Mesenteric fat pad (tissue), 1 donor: ENCODE measurements at regions not wholly inside any gene's neighbourhood (a gene's known extent, or its start where the extent isn't known, plus 50 kb on each side); places are given as distances from the start of the nearest gene placed in this dataset.

Source experiments
- DNase-seq: peaks from one replicate; pipeline ENCODE4 v3.0.0-alpha.2; 2020; ENCODE audit warnings: low spot score
- donor health status: DM: yes; HTN: yes; CAD: no.

GRCh38 chr3:117600666-117601065 lies 891.1 kb downstream of the TUSC7 start:
- no peak for DNase-seq

DNA sequence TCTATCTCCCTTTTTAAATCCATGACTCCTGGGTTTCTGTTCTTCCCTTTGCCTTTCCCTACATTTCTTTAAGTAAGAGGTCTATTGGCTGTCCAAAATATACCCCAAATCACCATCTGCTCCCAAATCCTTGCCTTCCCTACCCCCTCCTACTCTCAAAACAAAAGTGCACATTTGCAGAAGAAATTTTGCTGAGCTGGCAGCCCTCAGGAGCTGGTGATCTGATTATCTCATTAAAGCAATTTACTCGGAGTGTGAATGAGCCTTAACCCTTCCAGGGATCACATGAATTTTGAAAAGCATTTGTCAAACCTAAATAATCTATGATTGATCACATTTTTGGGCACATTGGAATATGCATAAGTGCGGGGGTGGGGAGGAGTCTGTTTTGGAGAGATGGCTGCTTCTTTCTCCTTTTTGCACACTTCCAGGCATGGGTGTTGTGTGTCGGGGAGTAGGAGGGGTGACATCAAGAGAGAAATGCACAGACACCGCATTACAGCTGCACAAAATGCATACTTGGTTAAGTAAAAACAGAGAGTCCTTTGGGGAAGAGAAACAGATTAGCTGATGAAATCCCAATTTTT lies 892.6 kb downstream of the TUSC7 start:
- DNase-seq = no peak

- DNase-seq = no peak
Measured at GRCh38 chr3:117603097-117603496, 893.5 kb downstream of the TUSC7 start.

- no peak for DNase-seq
Measured at GRCh38 chr3:117606866-117607265, 897.3 kb downstream of the TUSC7 start.

DNA sequence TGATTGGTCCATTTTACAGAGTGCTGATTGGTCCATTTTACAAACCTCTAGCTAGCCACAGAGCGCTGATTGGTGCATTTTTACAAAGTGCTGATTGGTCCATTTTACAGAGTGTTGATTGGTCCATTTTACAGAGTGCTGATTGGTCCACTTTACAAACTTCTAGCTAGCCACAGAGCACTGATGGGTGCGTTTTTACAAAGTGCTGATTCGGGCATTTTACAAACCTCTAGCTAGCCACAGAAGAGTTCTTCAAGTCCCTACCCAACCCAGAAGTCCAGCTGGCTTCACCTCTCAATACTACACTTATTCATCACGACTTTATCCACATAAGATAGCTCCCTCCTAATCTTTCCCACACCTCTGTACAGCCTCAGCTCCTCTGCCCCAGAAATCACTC lies 899.8 kb downstream of the TUSC7 start:
- no peak for DNase-seq

DNA sequence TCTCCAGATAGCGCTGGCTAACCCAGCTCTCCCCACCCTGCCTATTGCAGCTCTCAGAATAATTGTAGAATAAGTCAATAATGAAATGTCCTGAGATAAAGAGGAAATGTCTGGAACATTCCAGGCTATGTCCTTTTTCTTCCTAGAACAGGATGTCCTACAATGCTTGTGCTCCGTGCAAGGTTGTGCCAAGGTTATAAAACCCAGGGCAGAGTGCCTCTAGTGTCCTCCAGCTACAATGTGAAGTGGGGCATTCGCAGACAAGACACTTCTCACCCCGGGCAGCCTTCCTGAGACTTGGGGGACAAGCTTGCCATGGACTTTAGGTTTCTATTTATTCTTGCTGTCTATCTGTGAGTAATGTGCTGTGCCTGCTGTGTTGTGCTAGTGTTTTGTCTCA lies 900.6 kb downstream of the TUSC7 start:
- no peak for DNase-seq

DNA sequence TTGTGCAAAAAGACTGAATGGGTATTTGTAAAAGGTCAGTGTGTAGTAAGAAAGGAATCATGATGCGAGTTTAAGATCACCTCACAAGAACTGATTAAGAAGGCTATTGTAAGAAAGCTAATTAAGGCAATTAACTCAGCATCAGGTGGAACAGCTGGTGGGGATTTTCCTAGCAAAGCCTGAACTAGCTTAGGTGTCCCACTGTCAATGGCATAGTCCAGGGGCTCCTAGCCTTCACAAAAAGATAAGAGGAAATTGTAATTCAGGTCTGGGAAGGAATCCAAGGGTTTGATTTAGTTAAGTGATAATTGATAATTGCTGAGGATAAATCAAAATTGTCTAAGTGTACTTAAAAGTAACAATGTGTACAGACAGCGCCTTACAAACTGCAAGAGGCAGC lies 901.6 kb downstream of the TUSC7 start:
- no peak for DNase-seq

DNA sequence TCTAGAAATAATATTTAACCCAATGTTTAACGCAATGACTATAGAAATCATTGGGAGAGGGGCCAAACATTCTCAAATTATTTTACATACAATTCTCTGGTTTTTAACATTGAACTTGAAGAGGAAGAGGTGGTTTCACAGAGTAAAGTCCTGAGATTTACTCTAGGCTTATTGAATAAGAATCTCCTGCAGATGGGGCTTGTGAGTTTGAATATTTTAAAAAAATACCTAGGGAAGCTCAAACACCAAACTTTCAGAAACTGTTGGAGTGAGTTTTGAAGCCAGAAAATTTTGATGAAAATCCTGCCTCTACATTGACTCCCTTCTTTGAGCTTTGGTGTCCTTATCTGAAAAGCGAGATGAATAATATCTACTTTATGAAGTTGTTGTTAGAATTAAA lies 906.6 kb downstream of the TUSC7 start:
- no peak for DNase-seq

DNA sequence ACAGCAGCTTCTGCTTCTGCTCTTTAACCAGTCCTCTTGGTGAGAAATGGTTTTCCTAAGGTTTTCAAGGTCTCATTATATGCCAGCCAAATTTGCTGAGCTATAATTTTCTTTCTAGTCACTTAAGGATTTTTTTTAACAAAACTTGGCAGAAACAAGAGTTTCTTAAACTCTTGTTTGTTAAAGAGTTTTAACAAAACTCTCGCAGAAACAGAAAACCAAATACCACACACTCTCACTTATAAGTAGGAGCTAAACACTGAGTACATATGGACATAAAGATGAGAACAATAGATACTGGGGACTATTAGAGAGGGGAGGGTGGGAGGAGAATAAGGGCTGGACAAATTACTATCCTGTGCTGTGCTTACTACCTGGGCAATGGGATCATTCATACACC lies 908.3 kb downstream of the TUSC7 start:
- DNase-seq = no peak

DNA sequence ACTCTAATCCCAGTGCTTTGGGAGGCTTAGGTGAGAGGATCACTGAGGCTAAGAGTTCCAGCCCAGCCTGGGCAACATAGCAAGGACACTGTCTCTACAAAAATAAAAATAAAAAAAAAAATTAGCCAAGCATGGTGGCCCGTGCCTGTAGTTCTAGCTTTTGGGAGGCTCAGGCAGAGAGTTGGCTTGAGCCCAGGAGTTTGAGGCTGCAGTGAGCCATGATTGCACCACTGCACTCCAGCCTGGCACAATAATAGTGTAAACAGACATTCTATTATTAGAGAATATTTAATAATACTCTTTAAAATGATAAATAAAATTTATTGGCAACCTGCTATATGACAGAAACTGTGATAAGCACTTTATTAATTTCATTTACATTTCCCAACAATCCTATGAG lies 908.9 kb downstream of the TUSC7 start:
- no peak for DNase-seq

- no peak for DNase-seq
Measured at GRCh38 chr3:117619805-117620204, 910.2 kb downstream of the TUSC7 start.

GRCh38 chr3:117622171-117622841 lies 912.7 kb downstream of the TUSC7 start:
- DNase-seq = no peak

GRCh38 chr3:117624424-117624823 lies 914.8 kb downstream of the TUSC7 start:
- DNase-seq = no peak

GRCh38 chr3:117625174-117625573 lies 915.6 kb downstream of the TUSC7 start:
- DNase-seq = no peak

DNA sequence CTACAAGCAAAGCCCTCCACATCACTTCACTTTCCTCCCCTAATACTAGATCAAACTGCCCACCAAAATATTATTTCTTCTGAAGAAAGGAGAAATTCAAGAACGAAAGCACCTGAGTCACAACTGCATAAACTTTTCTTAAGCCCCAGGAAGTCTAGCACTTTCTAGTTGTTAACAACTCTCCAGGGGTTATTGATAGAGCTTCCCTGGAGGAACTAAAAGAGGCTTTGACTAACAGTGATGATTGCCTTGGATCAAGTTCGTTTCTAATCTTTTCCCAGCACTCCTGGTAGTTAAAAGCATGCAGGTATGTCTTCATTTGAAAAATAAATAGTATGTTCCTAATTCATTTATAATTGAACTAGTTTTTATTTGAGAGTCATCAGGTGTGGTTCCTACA lies 917.0 kb downstream of the TUSC7 start:
- DNase-seq = no peak

GRCh38 chr3:117628823-117629291 lies 919.3 kb downstream of the TUSC7 start:
- no peak for DNase-seq

GRCh38 chr3:117629505-117629904 lies 919.9 kb downstream of the TUSC7 start:
- DNase-seq = no peak

GRCh38 chr3:117630469-117630868 lies 920.9 kb downstream of the TUSC7 start:
- no peak for DNase-seq

GRCh38 chr3:117630885-117631284 lies 921.3 kb downstream of the TUSC7 start:
- no peak for DNase-seq

DNA sequence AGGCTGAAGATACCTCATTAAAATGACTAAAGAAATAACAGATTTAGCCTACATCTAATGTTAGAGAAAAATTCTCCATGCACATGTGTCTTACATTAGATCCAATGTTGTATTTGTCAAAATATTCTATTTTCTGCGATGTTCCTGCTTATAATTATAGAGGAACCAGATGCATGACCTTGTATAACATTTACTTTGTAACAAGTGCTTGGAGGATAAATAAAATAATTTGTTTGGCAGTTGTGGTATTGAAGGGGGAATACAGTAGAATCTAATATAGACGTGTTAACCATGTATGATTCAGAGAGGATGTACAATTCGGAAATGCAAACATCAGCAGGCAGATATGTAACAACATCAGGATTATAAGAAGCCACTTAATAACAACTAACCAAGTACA lies 922.2 kb downstream of the TUSC7 start:
- DNase-seq = no peak

GRCh38 chr3:117632191-117632590 lies 922.6 kb downstream of the TUSC7 start:
- no peak for DNase-seq

GRCh38 chr3:117633207-117633606 lies 923.6 kb downstream of the TUSC7 start:
- no peak for DNase-seq

DNA sequence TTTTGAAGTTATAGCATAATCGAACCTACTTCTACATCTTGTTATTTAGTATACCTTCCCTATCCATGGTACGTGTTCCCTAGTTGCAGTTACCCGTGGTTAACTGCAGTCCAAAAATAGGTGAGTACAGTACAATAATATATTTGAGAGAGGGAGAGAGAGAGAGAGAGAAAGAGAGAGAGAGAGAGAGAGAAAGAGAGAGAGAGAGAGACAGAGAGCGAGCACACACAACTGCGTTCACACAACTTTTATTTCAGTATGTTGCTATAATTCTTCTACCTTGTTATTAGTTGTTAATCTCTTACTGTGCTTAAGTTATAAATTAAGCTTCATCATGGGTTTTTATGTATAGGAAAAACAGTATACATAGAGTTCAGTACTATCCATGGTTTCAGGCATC lies 928.1 kb downstream of the TUSC7 start:
- DNase-seq = no peak
